ENCODE measurements at regions not wholly inside any gene's neighbourhood (a gene's known extent, or its start where the extent isn't known, plus 50 kb on each side); places are given as distances from the start of the nearest gene placed in this dataset.

GRCh38 chr20:43863821-43864544 lies 50.7 kb upstream of the TOX2 start:
- DNase-seq (ENCODE audit: low spot score) = no peak

GRCh38 chr20:43863330-43863729 lies 51.3 kb upstream of the TOX2 start:
- DNase-seq (ENCODE audit: low spot score) = no peak

DNA sequence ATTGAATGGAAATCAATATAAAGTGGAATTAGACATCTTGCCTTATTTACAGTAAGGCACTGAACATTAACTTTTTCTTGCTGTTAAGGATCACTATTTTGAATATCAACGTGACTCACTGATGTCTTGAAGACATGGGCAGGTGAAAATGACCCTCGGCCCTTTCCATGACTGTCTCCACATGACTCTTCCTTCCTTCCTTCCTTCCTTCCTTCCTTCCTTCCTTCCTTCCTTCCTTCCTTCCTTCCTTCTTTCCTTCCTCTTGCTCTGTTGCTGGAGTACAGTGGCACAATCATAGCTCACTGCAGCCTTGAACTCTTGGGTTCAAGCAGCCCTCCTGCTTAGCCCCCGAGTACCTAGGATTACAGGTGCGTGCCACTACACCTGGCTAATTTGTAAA lies 52.2 kb upstream of the TOX2 start:
- no peak for DNase-seq (ENCODE audit: low spot score)

DNA sequence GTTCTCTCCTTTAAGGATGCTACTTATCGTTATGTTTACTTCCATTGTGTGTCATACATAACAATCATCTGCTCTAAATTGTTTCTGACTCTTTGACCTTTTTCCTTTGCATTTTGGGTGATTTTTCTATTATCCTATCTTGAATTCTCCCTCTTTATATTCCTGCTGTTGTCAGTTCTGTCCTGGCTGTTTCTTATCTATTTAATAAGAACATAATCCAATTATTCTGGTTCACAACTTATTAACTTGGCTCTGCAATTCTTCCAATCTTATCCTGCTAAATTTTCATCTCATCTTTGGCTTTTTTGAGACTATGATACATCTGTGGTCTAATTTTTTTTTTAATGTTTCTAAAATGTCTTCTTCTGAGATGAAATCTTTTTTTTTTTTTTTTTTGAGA lies 54.7 kb upstream of the TOX2 start:
- no peak for DNase-seq (ENCODE audit: low spot score)

GRCh38 chr20:43857932-43858331 lies 56.7 kb upstream of the TOX2 start:
- no peak for DNase-seq (ENCODE audit: low spot score)

- DNase-seq (ENCODE audit: low spot score) = no peak
These were observed 57.5 kb upstream of the TOX2 start for GRCh38 chr20:43857127-43857526.

DNA sequence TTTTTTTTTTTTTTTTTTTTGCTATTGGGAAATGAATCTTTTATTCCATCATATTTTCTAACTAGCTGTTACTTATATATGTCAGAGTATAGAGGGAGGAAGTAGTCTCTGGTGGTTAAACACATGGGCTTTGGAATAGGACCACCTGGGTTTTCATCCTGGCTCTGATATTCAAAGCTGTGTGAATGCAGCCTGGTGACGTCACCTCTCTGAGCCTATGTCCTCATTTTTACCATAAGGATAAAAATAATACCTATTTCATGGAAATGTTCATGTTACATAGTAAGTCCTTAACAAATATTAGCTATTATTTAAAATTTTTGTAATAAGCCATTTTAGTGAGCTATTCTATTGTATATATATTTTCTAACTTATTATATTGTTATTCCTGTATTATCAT lies 58.8 kb upstream of the TOX2 start:
- DNase-seq (ENCODE audit: low spot score) = no peak

GRCh38 chr20:43853918-43854317 lies 60.7 kb upstream of the TOX2 start:
- DNase-seq (ENCODE audit: low spot score) = no peak

DNA sequence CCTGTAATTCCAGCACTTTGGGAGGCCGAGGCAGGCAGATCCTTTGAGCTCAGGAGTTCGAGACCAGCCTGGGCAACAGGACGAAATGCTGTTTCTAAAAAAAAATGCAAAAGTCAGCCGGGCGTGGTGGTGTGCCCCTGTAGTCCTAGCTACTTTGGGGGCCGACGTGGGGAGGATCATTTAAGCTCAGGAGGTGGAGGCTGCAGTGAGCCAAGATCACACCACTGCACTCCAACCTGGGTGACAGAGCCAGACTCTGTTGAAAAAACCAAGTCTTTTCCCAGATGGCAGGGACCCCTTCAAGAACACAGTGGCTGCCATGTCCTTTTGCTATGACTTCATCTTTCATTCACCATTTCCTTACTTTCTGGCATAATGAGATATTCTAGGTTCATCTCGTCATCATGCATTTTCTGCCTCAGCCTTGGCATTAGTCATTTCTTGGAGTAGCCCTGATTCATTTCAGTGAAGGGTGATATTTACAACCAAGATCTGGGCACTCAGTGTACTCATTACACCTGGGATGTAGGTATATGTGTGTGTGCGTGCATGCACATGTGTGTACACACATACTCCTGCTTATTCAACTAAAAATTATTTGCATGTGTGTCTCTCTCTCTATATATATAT lies 61.4 kb upstream of the TOX2 start:
- DNase-seq (ENCODE audit: low spot score) = no peak

- DNase-seq (ENCODE audit: low spot score) = no peak
These were observed 65.0 kb upstream of the TOX2 start for GRCh38 chr20:43849496-43850186.

- DNase-seq (ENCODE audit: low spot score) = peak; percentile 19
These were observed 68.1 kb upstream of the TOX2 start for GRCh38 chr20:43846516-43846905.

DNA sequence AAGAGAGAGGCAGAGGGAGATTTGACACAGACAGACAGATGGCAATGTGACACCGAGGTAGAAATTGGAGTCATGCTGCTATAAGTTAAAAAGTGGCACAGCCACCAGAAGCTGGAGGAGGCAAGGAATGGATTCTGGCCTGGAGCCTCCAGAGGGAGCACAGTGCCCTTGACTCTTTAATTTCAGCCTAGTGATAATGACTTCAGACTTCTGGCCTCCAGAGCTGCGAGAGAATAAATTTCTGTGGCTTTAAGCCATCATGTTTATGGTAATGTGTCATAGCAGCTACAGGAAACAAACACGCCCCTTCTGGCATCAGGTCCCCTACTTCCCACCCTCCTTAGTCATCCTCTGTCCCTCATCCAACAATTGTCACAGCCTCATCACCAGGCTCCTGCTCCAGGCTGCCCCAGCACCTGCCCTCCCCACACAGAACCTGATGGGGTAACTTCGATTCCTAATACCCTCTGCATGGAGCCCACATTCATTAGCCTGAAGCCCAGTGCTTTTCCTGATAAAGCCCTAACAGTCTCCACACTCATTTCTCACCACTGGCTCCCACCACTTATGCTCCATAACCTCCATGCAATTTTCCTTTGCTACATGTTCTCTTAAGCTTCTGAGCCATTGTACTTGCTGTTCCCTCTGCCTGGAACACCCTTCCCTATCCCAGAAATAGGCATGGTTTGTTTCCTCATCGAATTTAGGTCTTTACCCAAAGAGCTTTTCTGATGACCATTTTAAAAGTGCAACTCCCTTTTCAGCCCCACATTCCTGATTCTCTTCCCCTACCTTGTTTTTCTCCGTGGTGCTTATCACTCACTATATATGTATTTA lies 69.7 kb upstream of the TOX2 start:
- peak; percentile 17 for DNase-seq (ENCODE audit: low spot score)

- DNase-seq (ENCODE audit: low spot score) = no peak
These were observed 70.5 kb upstream of the TOX2 start for GRCh38 chr20:43843965-43844660.

DNA sequence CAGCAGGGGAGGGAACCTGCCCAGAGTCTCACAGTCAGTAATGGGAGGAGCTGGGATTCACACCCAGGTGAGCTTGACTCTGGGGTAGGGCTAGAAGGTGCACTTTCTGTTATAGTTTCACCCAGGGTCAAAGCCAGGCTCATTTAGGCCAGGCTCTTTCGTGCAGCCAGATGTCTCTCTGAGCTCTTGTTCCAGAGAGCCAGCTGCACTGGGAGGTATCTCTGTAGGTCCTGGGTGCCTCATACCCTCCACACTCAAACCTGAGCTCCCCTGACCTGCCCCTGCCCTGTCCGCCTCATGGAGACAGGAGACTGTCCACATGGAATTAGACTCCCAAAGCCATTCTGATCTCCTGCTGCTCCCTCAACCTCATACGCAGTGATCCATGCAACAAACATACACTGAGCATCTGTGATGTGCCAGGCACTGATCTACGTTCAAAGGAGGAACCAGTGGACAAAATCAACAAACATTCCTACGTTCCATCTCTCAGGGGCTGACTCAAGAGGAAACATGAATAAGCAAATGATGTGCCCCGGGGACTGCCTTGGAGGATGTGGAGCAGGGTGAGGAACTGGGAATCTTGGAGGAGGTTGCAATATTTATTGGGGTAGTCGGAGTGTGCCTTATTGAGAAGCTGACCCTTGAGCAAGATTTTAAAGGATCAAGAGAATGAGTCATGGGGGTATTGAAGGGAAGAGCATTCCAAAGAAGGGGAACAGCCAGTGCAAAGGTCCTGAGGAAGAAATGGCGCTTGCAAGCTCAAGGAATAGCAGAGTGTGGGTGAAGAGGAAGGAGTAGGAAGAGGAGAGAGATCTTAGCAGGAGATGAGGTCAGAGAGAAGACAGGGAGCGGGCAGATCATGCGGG lies 71.3 kb upstream of the TOX2 start:
- DNase-seq (ENCODE audit: low spot score) = no peak

DNA sequence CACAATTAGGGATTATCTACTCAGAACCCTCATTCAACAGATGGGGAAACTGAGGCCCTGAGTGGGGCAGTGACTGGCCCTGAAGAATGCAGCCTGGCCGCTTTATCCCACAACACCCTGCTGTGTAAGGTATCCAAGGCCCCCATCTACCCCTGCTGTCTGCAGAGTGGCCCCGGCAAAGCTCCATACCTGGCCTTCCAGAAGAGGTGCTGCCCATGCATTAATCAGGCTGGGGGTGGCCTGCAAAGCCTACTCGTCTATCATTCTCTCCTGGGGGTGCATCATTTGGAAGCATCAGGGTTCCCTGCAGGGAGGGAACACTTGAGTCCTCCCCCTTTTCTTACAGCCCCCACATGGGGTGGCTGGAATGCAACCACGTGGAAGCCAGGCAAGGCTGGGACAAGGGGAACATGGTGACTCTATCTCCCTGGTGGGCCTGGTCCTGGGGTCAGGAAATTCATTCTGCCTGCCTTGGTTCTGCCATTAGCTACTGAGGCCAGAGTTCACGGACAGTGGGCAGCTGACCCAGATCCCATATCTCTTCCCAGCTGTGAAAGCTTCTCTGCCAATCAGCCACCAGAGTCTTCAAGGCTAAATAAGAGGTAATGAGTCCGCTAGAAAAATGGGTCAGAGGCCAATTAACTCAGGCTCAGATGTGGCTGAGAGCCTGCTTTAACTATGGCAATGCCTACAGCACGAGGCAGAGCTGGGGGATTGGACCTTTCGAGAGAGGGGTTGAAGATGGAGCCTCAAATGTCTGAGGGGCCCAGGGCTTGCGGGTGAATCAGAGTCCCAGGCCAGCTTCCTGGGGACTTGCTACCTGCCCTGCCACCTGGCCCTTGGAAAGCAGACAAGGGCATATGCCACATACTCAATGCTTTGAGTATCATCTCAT lies 72.3 kb upstream of the TOX2 start:
- DNase-seq (ENCODE audit: low spot score) = no peak

- peak; percentile 69 for DNase-seq (ENCODE audit: low spot score)
These were observed 74.1 kb upstream of the TOX2 start for GRCh38 chr20:43840382-43841070.

GRCh38 chr20:43839793-43840199 lies 74.9 kb upstream of the TOX2 start:
- peak; percentile 80 for DNase-seq (ENCODE audit: low spot score)

DNA sequence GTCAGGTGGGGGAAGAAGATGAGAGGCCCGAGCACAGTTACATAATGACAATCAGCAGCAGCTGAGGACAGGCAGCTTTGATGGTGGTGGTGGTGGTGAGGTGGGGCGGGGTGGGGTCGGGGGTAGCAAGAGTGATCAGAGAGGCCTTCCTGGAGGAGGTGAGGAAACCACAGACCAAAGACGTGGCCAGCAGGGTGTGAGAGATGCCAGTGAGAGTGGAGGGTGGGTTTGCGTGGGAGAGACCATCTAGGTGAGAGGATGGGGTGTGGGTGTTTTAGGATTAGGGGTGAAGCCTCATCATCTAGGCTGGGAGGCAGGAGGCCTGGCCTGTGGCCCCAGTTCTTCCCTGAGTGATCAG lies 76.0 kb upstream of the TOX2 start:
- peak; percentile 32 for DNase-seq (ENCODE audit: low spot score)
